ENCODE measurements at regions not wholly inside any gene's neighbourhood (a gene's known extent, or its start where the extent isn't known, plus 50 kb on each side); places are given as distances from the start of the nearest gene placed in this dataset.

GRCh38 chr5:3654515-3654914, 58.9 kb downstream of the IRX1 start:
- DNase-seq = no peak

DNA sequence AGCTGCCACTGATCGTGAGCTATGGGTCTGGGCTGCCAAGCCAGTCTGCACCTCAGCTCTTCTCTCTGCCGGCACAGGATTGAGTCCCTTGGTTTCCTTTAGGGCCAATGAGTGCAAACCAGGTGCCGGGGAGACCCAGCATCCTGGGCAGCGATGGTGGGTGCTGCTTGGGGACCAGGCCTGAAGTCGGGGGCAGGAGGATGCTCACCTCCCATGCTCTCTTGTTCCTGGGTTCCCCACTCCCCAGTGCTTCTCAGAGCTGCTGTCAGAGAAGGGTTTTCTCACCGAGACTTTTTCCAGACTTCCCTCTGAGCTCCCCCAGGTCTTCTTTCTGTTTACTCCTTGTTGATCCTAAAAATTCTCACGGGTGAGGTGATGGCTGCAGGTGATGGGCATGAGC, 61.2 kb downstream of the IRX1 start:
- DNase-seq = no peak

- no peak for DNase-seq
These were observed 61.9 kb downstream of the IRX1 start for GRCh38 chr5:3657364-3658022.

- no peak for DNase-seq
These were observed 63.3 kb downstream of the IRX1 start for GRCh38 chr5:3658929-3659328.

GRCh38 chr5:3659907-3660306, 64.3 kb downstream of the IRX1 start:
- DNase-seq = no peak

DNA sequence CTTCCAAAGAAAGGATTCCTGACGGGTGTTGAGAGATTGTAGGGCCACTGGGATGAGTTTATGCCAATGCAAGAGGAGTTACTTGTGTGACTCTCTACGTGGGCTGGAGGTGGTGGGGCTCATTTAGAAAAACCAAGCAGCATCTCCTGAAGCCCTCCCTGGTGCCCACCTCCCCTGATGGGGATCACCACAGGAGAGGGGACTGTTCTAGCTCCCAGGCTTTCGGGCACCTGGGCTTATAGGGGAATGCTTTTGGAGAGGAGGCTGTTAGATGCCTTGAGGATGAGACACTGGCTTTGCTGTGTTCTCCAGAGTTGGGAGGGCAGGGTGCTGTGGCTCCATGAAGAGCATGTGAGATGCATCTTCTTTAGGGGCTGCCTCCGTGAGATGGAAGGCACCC, 65.0 kb downstream of the IRX1 start:
- DNase-seq = no peak

DNA sequence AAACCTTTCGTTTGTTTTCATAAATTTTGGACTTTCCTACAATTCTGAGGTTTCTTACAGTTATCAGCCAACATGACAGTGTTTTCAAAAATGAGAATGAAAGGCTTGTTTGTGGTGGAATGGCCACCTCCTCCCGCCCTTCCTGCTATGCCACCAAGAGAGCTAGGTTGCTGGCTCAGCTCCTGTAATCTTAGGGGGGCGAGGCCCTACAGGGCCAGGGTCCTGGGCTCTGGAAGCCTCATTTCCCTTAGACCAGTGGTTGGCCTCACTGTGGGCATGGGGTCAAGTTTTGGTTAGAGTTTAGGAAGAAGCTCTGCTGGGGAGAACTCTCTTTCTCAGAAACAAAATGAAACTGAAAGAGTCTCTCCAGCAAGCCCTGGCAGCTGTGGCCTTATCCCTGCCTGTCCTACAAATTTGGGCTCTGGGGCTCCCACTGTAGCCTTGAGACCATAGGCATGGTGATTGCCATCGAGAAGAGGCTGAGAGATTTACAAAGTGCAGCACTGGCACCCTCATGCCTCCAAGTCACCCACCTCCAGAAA, 66.2 kb downstream of the IRX1 start:
- DNase-seq = no peak

GRCh38 chr5:3662344-3662743, 66.7 kb downstream of the IRX1 start:
- no peak for DNase-seq

DNA sequence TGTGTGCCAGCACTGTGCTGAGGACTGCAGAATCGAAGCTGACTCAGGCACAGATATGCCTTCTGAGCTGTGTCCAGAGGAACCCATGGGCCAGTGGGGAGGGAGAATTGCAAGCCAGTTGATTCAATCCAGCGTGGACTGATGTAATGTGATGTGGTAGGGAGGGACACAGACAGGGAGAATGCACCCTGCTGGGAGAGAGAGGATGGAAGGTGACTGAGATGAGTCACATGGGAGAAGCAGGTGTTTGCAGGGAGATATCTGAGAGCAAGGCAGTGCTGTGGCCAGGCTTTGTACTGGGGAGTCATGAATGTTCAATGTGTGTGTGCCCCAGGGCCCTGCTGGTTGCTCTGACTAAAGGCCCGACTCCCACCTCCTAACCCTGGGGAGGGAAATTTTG, 75.7 kb downstream of the IRX1 start:
- no peak for DNase-seq

DNA sequence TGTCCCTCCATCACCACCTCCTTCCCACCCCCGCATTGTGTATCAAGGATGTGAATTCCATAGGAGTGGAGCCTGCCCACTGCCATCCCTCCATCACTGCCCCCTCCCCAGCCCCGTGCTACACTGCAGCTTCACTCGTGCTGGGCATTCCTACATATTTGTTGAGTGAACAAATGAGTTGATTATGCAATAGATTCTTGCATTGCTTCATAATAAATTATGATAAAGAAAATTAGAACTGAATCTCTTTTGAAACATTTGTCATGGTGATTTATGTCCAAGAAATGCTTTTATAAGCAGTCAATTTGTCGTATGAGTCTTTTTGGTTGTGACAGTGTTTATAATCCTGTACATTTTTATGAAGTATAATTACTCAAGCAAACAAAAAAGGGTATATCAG, 83.2 kb downstream of the IRX1 start:
- no peak for DNase-seq

DNA sequence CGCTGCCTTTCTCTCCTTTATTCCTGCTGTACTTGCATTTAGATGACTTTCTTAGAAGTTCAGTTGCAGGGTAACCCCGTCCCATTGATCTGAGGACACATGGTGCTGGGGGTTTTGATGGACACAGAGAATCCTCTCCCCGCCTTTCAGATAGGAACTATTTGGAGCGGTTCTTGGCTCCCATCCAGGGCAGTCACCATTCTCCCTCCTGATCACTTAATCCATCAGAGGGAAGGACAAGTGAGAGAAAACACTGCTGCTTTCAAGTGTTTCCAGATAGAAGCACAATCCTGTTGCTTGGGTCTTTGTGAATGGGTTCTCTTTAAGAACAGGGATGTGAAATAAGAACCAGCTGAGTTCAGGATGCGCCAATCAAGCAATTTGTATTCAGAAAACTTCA, 85.2 kb downstream of the IRX1 start:
- DNase-seq = no peak

GRCh38 chr5:3684118-3684517, 88.5 kb downstream of the IRX1 start:
- no peak for DNase-seq

DNA sequence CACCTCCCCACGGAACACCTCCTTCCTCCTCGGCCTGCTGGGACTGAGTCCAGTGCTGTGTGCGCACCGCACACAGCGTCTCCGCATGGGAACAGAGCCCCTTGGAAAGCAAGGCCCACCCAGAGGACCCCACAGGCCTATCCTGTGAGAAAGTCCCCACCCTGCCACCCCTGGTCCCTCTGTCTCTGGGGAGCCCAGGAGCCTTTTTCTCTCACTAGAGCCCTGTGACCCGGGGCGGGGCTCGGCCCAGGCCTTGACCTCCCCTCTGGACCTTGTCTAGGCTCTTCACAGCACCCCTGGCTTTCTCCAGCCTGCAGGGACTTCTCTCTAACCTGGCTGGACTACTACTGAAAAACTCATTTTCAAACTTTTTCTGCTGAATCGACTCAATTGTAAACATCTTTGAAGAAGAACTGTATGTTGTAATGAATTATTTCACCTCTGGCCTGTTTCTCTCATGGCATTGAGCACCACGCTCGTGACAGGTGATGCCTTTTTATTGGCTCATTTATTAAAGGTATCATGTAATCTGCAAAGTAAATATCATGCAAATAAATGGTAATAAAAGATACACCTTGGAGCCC, 89.2 kb downstream of the IRX1 start:
- DNase-seq = no peak

DNA sequence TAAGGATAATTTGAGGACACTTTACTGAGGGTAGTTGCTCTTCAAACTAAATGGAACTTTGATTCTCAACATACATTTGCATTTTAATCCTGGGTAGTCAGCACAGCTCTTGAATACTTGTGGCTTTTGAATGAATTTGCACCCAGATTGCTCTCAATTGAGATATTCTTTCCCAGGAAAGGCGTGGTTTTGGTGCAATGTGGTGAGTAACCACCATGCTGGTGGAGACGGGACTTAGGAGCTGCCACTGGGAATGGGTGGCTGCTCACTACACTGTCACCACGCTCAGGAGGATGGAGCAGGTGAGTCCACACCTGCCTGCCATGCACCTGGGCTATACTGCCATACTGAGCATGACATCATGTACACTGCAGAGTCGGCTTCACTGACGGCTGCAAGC, 99.2 kb downstream of the IRX1 start:
- no peak for DNase-seq

- DNase-seq = no peak
These were observed 100.2 kb downstream of the IRX1 start for GRCh38 chr5:3695818-3696217.

- no peak for DNase-seq
These were observed 102.8 kb downstream of the IRX1 start for GRCh38 chr5:3698412-3698811.

GRCh38 chr5:3701694-3702093, 106.1 kb downstream of the IRX1 start:
- DNase-seq = no peak

DNA sequence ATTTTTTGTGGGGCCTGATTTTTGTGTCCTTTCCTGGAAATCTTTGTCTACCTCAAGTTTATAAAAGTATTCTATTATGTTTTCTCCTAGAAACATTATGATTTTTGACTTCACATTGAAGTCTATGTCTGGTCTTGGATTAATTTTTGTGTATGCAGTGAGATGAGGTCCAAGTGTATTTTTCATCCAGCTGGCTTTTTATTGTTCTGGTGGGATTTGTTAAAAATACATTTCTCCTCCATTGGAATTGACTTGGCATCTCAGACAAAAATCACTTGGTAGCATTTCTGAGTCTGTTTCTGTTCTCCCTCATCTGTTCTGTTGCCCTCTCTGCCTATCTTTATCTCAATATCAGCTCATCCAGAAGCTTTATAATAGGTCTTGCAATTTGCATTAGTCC, 109.0 kb downstream of the IRX1 start:
- DNase-seq = no peak

- DNase-seq = no peak
These were observed 113.6 kb downstream of the IRX1 start for GRCh38 chr5:3709068-3709716.

DNA sequence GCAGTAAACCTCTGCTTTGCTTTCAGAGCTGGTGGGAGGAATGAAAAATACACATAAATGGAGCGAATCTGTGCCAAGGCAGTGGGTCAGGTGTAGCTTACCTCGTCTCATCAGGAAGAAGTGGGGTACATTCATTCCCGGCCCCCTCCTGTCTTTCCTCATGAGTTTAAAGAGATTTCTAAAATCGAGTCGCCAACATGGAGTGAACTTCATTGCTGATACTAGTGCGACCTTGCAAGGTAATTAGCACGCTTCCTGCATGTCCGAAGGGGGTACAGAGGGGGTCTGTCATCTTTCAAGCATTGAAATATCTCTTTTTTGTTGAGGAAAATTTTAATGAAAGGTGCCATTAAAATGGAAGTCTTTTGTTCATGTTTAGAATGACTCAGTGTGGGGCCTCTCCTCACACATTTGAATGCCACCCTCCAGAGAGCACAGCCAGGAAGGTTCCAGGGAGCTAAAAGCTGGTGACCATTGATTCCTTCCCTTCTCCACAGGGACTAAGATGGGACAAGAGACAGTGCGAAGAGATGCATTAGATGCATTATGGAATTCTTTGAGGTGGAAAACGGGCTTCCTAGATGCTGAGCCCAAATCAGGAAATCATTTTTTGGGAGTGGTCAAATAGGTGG, 114.2 kb downstream of the IRX1 start:
- no peak for DNase-seq

GRCh38 chr5:3715062-3715461, 119.4 kb downstream of the IRX1 start:
- DNase-seq = no peak

- DNase-seq = no peak
These were observed 134.0 kb downstream of the IRX1 start for GRCh38 chr5:3729631-3730030.

- no peak for DNase-seq
These were observed 139.0 kb downstream of the IRX1 start for GRCh38 chr5:3734632-3735031.

- no peak for DNase-seq
These were observed 140.8 kb downstream of the IRX1 start for GRCh38 chr5:3736466-3736865.
